Stimulated activated memory B cell treated with anti-CD40 and anti-IgM and Interleukin-4, amounts not matched to agents 10 μg/mL and 1 μg/mL and 100 μg/mL, for 72 hours (primary cell): ENCODE measurements at regions not wholly inside any gene's neighbourhood (a gene's known extent, or its start where the extent isn't known, plus 50 kb on each side); places are given as distances from the start of the nearest gene placed in this dataset.
A peak's percentile ranks its signal among the peaks of the same experiment; 100 is the strongest.

Experiments
- ATAC-seq: fragments of 150-1000 bp; cut with Tn5 transposase; 2 replicates; pipeline ENCODE4 v1.10.0; 2021
- H3K27ac Mint-ChIP-seq: one replicate; pipeline ENCODE4 v1.8.0; 2022; ENCODE audit warnings: mild to moderate bottlenecking, mixed read lengths
- H3K27me3 Mint-ChIP-seq: one replicate; pipeline ENCODE4 v1.8.0; 2022; ENCODE audit warnings: mixed read lengths
- H3K36me3 Mint-ChIP-seq: one replicate; pipeline ENCODE4 v1.8.0; 2022; ENCODE audit warnings: mixed read lengths
- H3K4me1 Mint-ChIP-seq: one replicate; pipeline ENCODE4 v1.8.0; 2022; ENCODE audit warnings: mixed read lengths
- H3K4me3 Mint-ChIP-seq: one replicate; pipeline ENCODE4 v1.8.0; 2022; ENCODE audit warnings: mild to moderate bottlenecking, moderate library complexity, mixed read lengths
- H3K9me3 Mint-ChIP-seq: one replicate; pipeline ENCODE4 v1.8.0; 2022; ENCODE audit warnings: mixed read lengths

DNA sequence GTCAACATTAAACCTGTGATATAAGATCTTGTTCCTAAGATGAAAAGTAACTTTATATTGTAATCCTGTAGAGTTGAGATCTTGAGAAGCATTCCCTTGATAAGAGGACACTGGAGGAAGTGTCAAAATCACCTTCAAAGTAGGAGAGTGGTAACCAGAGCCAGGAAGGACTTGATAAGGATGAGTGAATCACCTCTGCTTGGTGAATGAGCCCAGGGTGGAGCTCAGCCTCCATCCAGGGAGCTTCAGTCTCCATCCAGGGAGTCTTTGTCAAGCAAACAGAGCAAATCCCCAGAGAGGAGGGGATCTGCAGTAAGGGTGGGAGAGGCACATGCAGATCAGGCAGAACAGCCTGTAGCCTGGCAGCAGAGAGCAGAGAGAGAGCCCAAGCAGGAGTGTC is 167.1 kb upstream of the SIX2 start:
- peaks cover 39% of the 10 kb centered on the region for H3K27me3 Mint-ChIP-seq
- no peaks in the 10 kb centered on the region for H3K4me1 Mint-ChIP-seq
- H3K27ac Mint-ChIP-seq: no peak overlapping the region

DNA sequence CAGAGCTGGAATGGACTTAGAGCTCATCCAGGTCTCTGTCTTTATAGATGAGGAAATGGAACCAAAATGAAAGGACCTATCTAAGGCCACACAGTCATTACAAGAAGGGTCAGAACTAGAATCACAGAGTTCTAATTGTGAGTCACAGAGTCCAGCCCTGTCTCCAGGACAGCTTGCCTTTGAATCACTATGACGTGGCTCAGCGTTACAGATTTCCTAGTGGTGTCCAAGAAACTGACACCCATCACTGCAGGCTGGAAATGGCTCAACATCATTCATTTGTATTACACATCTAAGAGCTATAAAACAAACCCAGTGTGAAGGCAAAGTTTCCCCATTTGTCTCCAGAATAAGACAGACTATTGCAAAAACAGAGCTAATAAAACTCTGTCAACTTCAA is 164.3 kb upstream of the SIX2 start:
- H3K27me3 Mint-ChIP-seq: peaks cover 61% of the 10 kb centered on the region
- no peak overlapping the region for H3K27ac Mint-ChIP-seq
- H3K9me3 Mint-ChIP-seq: peaks cover 9% of the 10 kb centered on the region
- no peaks in the 10 kb centered on the region for H3K36me3 Mint-ChIP-seq
- H3K4me1 Mint-ChIP-seq: peaks cover 10% of the 10 kb centered on the region
- H3K4me3 Mint-ChIP-seq: no peak overlapping the region
- peak; percentile 28 for ATAC-seq

More for the DNA sequence above, 167.1 kb upstream of the SIX2 start:
- peaks cover 9% of the 10 kb centered on the region for H3K9me3 Mint-ChIP-seq
- no peak overlapping the region for H3K4me3 Mint-ChIP-seq
- no peak for ATAC-seq
- H3K36me3 Mint-ChIP-seq: no peaks in the 10 kb centered on the region

DNA sequence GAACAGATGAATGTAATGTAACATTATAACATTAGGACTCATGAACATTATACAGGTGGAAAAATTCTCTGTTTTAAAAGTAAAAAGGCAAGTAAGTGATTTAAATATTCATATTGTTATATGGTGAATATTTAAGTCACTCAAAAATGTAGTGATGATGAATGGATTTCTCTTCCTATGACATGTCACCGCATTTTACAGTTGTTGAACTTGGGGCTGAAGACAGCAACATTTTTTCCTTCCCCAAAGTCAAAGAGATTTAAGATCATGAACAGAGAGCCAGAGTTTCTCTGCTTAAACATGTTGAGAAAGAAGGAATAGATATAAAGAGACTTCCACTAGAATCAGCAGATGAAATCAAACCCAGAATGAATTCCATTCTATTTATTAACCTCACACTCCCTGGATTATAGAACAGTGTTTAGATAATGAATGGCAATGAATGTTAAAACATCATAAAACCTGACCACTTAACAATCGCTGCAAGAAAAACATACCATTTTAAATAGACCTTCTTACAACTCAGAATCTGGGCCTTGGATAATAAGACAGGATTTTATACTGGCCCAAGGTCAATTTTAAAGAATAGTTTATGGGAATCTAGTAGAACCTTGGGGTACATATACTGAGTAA is 163.6 kb upstream of the SIX2 start:
- peaks cover 12% of the 10 kb centered on the region for H3K4me1 Mint-ChIP-seq
- H3K4me3 Mint-ChIP-seq: no peak overlapping the region
- peaks cover 67% of the 10 kb centered on the region for H3K27me3 Mint-ChIP-seq
- ATAC-seq: no peak
- H3K36me3 Mint-ChIP-seq: no peaks in the 10 kb centered on the region
- H3K27ac Mint-ChIP-seq: no peak overlapping the region
- peaks cover 9% of the 10 kb centered on the region for H3K9me3 Mint-ChIP-seq

DNA sequence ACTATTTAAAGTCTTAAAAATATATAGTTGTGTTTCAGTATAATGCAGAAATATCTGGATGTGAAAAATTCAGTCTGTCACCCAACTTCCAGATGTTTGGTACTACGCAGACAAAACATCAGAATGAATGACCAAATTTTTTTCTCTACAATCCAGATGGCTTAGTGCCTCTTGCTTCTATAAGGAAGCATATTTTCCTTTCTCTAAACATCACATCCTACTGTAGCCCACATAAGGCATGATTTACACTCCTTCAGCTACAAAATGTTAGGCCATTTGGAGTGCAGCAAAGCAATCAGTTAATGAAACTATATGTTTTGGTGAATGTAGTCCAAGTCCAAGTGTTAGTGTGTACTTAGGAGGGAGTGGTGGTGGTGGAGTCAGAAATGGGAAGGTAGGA is 162.9 kb upstream of the SIX2 start:
- Mint-ChIP-seq H3K27me3 (peaks cover 69% of the 10 kb centered on the region), H3K27ac (no peak overlapping the region), H3K9me3 (peaks cover 5% of the 10 kb centered on the region), H3K4me3 (no peak overlapping the region), H3K4me1 (peaks cover 12% of the 10 kb centered on the region), H3K36me3 (no peaks in the 10 kb centered on the region)
- ATAC-seq: no peak

DNA sequence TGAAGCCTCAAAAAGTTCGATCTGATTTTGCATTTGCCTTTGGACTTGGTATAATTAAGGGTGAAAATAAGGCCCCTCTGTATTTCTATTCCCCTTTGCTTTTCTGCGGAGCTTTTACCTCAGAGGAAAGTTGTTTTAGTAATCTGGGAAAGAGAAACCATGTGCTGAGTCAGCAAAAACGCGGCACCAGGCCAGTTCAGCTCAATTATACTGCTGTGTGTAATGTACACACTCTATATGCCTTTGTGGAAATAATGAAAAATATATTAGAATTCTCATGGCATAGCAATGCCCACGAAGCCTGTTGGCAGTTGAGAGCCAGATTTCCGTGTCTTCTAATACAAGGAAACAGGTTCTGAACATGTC is 161.9 kb upstream of the SIX2 start:
- ATAC-seq: no peak
- Mint-ChIP-seq H3K9me3 (no peaks in the 10 kb centered on the region), H3K36me3 (no peaks in the 10 kb centered on the region), H3K27me3 (peaks cover 62% of the 10 kb centered on the region), H3K4me3 (no peak overlapping the region), H3K27ac (no peak overlapping the region), H3K4me1 (peaks cover 12% of the 10 kb centered on the region)

DNA sequence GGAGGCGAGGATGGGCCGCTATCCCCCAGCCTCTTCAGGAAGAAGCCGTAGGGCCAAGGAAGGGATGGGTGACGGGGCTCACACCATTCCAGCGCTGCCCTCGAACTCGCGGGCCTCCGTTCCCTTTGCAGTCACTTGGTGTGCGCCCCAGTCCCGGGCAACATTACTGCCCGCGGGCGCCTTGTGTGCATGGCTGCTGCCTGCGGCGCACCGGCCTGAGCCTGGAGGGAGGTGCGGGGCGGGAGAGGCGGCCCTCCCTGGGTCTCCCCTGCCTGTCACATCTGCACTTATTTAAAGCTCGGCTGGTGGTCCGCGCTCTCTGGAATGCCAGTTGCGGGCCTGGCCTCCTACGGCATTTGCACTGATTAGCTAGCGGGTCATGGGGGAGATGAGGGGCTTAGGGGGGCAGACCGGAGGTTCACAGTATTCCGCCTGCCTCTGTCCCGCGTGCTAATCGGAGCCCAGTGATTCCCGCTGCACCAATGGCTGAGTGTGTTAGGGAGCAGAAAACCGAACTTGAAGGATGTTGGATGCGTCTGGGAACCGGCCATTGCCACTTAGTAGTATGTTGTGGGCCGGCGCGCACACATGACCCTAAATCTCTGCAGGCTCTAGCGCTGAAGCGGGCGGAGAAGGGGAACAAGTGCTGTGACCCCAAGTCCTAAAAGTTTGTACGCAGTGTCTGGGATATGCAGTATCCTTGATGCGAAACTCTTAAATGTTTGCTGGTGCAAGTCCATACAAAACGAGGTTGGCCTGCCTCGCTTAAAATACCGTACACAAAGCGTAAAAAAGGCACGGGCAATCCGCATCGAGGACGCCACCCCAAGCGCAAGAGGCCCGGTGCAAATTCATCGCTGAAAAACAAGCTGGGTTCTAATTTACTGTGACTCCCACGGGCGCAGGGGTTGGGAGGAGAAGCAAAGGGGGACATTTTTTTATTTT is 161.2 kb upstream of the SIX2 start:
- ATAC-seq: no peak
- H3K4me3 Mint-ChIP-seq: no peak overlapping the region
- H3K27ac Mint-ChIP-seq: no peak overlapping the region
- H3K36me3 Mint-ChIP-seq: no peaks in the 10 kb centered on the region
- H3K27me3 Mint-ChIP-seq: peaks cover 60% of the 10 kb centered on the region
- H3K4me1 Mint-ChIP-seq: peaks cover 12% of the 10 kb centered on the region
- H3K9me3 Mint-ChIP-seq: no peaks in the 10 kb centered on the region

DNA sequence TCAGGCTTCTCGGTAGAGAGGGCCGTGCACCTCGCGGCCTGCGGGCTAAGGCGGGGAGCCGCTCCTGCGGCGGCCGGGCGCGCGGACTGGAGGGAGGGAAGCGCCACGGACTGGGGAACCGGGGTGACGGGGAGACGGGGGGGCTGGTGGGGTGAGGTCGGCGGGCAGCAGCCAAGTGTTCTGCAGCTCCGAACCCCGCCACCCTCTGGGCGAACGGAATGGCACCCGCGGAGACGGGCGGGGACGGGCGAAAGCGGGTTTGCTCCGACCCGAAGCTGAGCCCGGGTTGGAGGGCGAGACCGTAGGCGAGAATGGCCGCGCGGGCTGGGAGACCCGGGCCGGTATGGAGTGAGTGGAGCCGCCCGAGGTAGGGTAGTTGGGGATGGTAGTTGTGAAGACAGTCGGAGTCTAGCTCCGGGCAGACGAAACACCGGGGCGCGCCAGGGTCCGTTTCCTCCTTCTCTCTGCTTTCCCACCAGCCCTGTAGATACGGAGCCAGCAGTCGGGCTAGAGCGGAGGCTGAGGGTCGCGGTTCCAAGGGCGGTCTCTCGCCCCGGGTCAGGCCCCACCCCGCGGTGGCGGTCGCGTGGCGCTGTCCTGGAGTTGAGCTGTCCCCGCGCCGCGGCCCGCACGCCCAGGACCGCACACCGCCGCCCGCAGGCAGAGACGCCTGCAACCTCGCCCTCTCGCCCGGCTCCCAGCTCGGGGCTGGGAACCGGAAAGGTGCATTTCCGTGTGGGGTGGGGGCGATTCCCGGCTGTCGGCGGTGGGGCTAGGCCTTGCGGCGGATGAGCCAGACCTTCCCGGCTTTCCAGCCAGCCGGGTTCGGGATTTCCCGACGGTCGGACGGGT is 160.3 kb upstream of the SIX2 start:
- ATAC-seq: peak; percentile 20
- H3K4me3 Mint-ChIP-seq: peak overlapping the region; percentile 55
- no peaks in the 10 kb centered on the region for H3K9me3 Mint-ChIP-seq
- H3K36me3 Mint-ChIP-seq: no peaks in the 10 kb centered on the region
- H3K4me1 Mint-ChIP-seq: peaks cover 12% of the 10 kb centered on the region
- no peak overlapping the region for H3K27ac Mint-ChIP-seq
- H3K27me3 Mint-ChIP-seq: peaks cover 60% of the 10 kb centered on the region

DNA sequence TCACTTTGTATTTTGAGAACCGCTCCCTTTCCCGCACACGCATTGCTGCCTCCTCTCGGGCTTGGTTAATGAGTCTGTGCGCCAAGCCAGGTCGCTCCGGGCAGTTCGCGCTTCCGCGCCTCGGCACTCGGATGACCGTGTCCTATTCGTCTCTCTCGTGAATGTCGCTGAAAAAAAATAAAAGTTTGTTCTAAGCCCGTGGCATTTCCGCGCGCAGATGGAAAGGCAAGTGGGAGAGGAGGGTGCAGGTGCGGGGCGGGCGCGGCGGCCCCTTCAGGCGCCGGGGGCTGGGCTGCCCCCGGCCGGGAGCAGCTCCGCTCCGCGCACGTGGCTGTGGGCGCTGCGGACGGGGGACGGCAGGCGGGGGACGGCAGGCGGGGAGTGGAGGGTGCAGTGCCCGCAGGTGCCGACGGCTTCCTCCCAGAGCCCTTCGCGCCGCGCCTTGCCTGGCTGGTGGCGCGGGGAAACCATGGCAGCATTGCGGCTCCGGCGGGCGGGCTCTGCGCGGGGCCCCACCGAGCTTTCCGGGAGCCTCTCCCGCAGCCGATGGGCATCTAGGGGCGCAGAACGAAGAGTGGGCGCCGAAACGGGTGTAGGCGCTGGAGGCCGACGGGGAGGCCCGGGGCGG is 159.6 kb upstream of the SIX2 start:
- Mint-ChIP-seq H3K27ac (no peak overlapping the region), H3K27me3 (peaks cover 60% of the 10 kb centered on the region), H3K9me3 (no peaks in the 10 kb centered on the region), H3K36me3 (no peaks in the 10 kb centered on the region), H3K4me3 (peak overlapping the region; percentile 62), H3K4me1 (peaks cover 12% of the 10 kb centered on the region)
- peak; percentile 20 for ATAC-seq

DNA sequence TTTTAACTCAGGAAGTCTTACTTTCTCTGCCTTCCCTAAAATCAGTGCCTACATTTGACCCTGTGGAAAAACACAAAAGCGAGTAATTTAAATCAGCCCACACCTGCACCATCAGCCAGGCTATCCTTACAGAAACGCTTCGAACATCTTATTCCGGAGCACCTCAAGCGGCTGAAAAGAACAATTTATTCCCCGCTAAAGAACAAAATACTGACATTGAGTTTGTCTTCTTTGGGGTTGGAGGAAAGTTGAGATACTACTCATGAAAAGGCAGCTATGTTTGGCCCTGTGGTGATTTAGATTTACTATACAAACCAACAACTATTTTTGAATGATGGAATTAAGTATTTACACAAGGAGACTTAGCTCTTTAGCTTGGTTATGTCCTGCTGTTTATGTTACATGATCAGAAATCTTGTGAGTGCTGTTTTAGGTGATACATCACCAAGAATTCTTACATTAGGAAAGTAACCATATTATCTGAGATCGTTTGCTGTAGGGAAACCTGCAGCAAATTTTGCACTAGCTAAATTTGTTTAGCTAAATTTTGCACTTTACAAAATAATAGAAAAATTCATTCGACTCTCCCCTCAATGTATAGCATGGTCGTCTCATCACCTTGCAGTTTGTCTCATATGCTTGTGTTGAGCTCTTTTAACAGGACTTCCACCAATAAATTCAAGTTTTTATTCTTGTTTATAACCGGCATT is 158.8 kb upstream of the SIX2 start:
- Mint-ChIP-seq H3K4me3 (peak overlapping the region; percentile 62), H3K27ac (no peak overlapping the region), H3K4me1 (peaks cover 12% of the 10 kb centered on the region), H3K27me3 (peaks cover 65% of the 10 kb centered on the region), H3K36me3 (no peaks in the 10 kb centered on the region), H3K9me3 (no peaks in the 10 kb centered on the region)
- no peak for ATAC-seq

DNA sequence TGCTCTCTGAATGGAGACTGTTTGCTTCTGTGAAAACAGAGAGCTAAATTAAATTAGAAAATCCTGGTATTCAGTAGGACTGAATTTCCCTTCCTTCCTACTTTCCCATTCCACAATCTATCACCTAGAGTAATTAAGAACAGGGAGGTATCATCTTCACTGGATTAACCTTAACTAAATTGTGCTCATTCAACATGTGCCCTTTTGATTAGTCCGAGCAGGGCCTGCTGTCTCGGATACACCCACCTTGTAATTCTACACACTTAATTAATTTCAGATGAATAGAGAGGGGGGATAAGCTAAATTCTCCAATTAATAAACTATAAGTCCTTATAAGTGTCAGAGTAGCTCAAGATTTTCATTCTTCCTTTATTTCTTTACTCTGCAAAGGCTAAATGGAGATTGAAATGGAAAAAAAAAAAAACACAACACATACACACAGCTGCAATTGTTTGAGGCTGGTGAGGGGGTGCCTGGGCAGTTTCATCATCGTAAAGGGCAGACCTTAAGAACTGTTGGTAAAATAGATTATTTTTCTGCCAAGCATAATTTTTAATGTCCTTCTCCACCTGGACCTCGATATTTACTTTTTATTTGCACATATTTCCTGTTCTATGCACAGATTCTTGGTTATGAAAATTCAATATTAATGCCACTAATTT is 157.1 kb upstream of the SIX2 start:
- H3K4me1 Mint-ChIP-seq: peaks cover 12% of the 10 kb centered on the region
- no peak overlapping the region for H3K4me3 Mint-ChIP-seq
- peaks cover 67% of the 10 kb centered on the region for H3K27me3 Mint-ChIP-seq

DNA sequence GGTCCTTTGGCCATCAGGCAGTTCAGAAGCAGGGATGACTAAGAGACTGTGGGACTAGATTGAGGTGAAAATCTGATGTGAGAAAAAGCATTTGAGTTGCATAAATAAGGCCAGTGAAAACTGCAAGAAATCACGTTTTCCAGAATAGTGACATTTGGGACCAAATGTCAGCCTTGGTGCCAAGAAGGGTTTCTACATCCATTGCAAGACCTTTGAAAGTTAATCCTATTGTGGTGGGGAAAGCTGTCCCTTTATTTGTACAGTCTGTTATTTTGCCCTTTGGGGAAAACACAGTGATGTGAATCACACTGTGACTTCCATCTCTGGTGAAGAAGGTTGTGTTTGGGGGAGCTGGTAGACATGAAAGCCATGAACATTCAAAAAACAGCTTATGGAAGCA is 153.5 kb upstream of the SIX2 start:
- Mint-ChIP-seq H3K9me3 (no peaks in the 10 kb centered on the region), H3K4me1 (no peaks in the 10 kb centered on the region), H3K27me3 (peaks cover 52% of the 10 kb centered on the region), H3K4me3 (no peak overlapping the region), H3K36me3 (no peaks in the 10 kb centered on the region), H3K27ac (no peak overlapping the region)
- no peak for ATAC-seq

More for the DNA sequence above, 157.1 kb upstream of the SIX2 start:
- Mint-ChIP-seq H3K27ac (no peak overlapping the region), H3K36me3 (no peaks in the 10 kb centered on the region), H3K9me3 (no peaks in the 10 kb centered on the region)
- no peak for ATAC-seq

DNA sequence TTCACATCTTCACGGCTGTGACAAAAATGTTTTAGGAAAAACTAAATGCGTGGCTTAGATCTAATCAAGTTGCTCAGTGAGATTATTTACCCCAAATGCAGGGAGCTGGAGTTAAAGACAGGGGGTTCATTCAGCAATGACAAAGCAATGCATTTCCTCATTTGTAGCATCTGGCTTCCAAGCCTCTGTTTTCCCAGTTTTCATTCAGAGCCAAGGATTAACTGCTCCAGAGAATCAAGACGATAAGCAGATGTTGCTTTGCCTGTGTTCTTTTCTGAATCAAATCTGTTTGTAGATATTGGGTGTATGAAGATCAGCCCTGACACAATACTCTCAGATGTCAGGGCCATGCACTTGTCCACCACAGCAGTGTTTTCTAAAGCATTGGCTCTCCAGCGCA is 147.4 kb upstream of the SIX2 start:
- H3K4me1 Mint-ChIP-seq: no peaks in the 10 kb centered on the region
- no peaks in the 10 kb centered on the region for H3K36me3 Mint-ChIP-seq
- H3K27ac Mint-ChIP-seq: no peak overlapping the region
- peaks cover 29% of the 10 kb centered on the region for H3K27me3 Mint-ChIP-seq
- H3K4me3 Mint-ChIP-seq: no peak overlapping the region
- H3K9me3 Mint-ChIP-seq: no peaks in the 10 kb centered on the region
- no peak for ATAC-seq

DNA sequence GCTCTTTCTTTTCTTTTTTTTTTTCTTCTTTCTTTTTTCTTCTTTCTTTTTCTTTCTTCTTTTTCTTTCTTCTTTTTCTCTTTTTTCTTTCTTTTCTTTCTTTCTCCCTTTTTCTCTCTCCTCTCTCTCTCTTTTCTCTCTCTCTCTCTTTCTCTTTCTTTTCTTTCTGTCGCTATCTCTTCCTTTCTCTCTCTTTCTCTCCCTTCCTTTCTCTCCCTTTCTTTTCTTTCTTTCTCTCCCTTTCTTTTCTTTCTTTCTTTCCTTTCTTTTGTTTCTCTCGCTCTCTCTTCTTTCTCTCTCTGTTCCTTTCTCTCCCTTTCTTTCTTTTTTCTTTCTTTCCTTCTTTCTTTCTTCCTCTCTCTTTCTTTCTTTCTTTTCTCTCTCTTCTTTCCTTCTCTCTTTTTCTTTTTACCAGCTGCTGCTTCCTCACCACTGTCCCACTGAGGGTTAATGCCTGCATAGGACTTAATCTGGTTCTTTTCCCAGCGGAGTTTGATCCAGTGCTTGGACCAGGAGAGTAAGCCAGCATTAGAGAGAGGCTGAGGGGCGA is 145.4 kb upstream of the SIX2 start:
- Mint-ChIP-seq H3K4me1 (no peaks in the 10 kb centered on the region), H3K27ac (no peak overlapping the region), H3K4me3 (no peak overlapping the region), H3K36me3 (no peaks in the 10 kb centered on the region), H3K9me3 (peaks cover 4% of the 10 kb centered on the region), H3K27me3 (peaks cover 12% of the 10 kb centered on the region)
- no peak for ATAC-seq

DNA sequence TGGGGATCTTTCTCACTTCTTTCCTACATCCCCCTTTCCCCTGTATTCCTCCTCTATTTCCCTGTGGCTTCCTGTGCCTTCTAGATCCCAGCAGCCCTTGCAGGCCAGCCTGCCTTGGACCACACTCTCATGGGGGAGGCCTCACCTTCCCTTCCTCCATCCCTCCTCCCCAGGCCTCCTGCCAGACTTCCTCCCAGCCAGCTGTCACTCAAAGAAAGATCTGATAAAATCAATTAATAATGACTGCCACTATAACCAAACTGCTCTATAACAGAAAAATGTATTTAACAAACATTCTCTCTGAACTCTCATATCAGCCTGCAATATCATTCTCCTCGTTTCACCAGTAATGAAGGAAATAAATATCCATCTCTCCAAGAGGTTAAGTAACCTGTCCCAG is 144.9 kb upstream of the SIX2 start:
- Mint-ChIP-seq H3K4me1 (no peaks in the 10 kb centered on the region), H3K36me3 (no peaks in the 10 kb centered on the region), H3K9me3 (peaks cover 4% of the 10 kb centered on the region), H3K4me3 (no peak overlapping the region), H3K27ac (no peak overlapping the region), H3K27me3 (peaks cover 12% of the 10 kb centered on the region)
- ATAC-seq: no peak
